Body of pancreas (tissue), 4 donors: ENCODE measurements at regions not wholly inside any gene's neighbourhood (a gene's known extent, or its start where the extent isn't known, plus 50 kb on each side); places are given as distances from the start of the nearest gene placed in this dataset.

ENCODE experiments used
- ATAC-seq: fragments of 150-250 bp; one replicate; pipeline ENCODE4 v1.9.1; 2016
- DNase-seq, 4 donors: peaks; one replicate each; pipeline ENCODE4 v3.0.0-alpha.2; 2019
- H3K27ac ChIP-seq, 4 donors: fragments of 200-600 bp; sonication (generic); 1 replicate in 3 of 4; 2 replicates in 1 of 4; pipeline versions ENCODE4 v1.5.1 to v1.6.1; 2016 to 2019; ENCODE audit warnings: mild to moderate bottlenecking in 1 of 4, mixed read lengths in 1 of 4, moderate library complexity in 1 of 4
- H3K27me3 ChIP-seq, 2 donors: fragments of 200-600 bp; sonication (generic); one replicate each; pipeline ENCODE4 v1.6.0; 2016; ENCODE audit warnings: mild to moderate bottlenecking in 1 of 2
- H3K36me3 ChIP-seq, 2 donors: fragments of 200-600 bp; sonication (generic); replicated peaks in 1 of 2; 2 replicates each; pipeline ENCODE4 v1.5.1; 2016; ENCODE audit warnings: low read depth in 2 of 2; ENCODE audit not compliant: insufficient read depth in 1 of 2
- H3K4me1 ChIP-seq: fragments of 200-600 bp; sonication (generic); one replicate; pipeline ENCODE4 v1.6.0; 2016
- H3K4me3 ChIP-seq, 2 donors: fragments of 200-600 bp; sonication (generic); 1 replicate in 1 of 2; 2 replicates in 1 of 2; pipeline ENCODE4 v1.5.1; 2016 to 2019
- H3K9me3 ChIP-seq, 3 donors: fragments of 200-600 bp; sonication (generic); 1 replicate in 2 of 3; 2 replicates in 1 of 3; pipeline ENCODE4 v1.5.1; 2016
- POLR2A ChIP-seq, 3 donors: fragments of 450-650 bp; IDR thresholded peaks; one replicate each; pipeline ENCODE4 v1.6.1; 2016; ENCODE audit warnings: antibody characterized with exemption in 3 of 3, mild to moderate bottlenecking in 2 of 3
- WGBS, 2 donors: methylation state at CpG; one replicate each; pipeline ENCODE4 v1.1.5; 2017; 5-methylcytosine and 5-hydroxymethylcytosine counted together
- intact Hi-C: fragments of 100-400 bp; cut with DNase I; formaldehyde crosslinking; loops from one replicate; pipeline ENCODE4 v1.15.1; 2023
- TF ChIP-seq, protein P1 (sequence below), 7 experiments: fragments of 450-650 bp in 4 of 7; fragments of 200-600 bp in 3 of 7; sonication (generic) in 3 of 7; IDR thresholded peaks; one replicate each; pipeline ENCODE4 v1.5.1; 2016 to 2019; ENCODE audit warnings: antibody characterized with exemption in 7 of 7

DNA sequence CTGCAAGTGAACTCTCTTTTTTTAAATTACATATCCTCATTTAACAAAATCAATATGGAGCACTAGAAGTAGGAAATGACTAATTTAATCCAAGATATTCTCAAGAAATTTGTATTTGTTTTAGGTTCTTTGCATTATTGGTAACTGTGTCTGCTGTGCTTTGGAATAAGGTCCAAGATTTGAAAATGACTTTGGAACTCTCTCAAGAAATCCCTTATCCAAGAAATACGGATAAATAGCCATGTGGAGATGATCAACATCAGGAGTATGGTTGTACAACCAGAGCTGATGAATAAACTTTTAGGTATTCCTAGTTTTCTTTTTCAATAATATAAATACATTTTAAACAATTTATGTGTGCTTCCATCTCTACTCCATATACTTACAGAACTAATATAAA, 279.9 kb upstream of the SEMA3C start:
- no peaks in the 10 kb centered on the region for H3K9me3 ChIP-seq
- DNase-seq = no peak
- H3K27me3 ChIP-seq = no peaks in the 10 kb centered on the region
- WGBS, 2 donors = 67 to 79% methylated on average over 1 of the region's 1 CpG
- no peaks in the 10 kb centered on the region for H3K4me1 ChIP-seq
- ATAC-seq = no peak
- intact Hi-C loops = no loop called here
- H3K4me3 ChIP-seq = no peak overlapping the region
- no peaks in the 10 kb centered on the region for H3K36me3 ChIP-seq
- no peak overlapping the region for H3K27ac ChIP-seq
- TF ChIP-seq POLR2A (IDR thresholded peaks at IDR 0.05) = no peak
- TF ChIP-seq, protein P1, sequence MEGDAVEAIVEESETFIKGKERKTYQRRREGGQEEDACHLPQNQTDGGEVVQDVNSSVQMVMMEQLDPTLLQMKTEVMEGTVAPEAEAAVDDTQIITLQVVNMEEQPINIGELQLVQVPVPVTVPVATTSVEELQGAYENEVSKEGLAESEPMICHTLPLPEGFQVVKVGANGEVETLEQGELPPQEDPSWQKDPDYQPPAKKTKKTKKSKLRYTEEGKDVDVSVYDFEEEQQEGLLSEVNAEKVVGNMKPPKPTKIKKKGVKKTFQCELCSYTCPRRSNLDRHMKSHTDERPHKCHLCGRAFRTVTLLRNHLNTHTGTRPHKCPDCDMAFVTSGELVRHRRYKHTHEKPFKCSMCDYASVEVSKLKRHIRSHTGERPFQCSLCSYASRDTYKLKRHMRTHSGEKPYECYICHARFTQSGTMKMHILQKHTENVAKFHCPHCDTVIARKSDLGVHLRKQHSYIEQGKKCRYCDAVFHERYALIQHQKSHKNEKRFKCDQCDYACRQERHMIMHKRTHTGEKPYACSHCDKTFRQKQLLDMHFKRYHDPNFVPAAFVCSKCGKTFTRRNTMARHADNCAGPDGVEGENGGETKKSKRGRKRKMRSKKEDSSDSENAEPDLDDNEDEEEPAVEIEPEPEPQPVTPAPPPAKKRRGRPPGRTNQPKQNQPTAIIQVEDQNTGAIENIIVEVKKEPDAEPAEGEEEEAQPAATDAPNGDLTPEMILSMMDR (IDR thresholded peaks at IDR 0.05) = no peak

- no peak overlapping the region for H3K27ac ChIP-seq
- no peak overlapping the region for H3K4me3 ChIP-seq
- no peak for ATAC-seq
- DNase-seq = no peak
- no peaks in the 10 kb centered on the region for H3K27me3 ChIP-seq
- no peaks in the 10 kb centered on the region for H3K4me1 ChIP-seq
- no peak for TF ChIP-seq POLR2A (IDR thresholded peaks at IDR 0.05)
- TF ChIP-seq, protein P1 (IDR thresholded peaks at IDR 0.05) = no peak
- H3K36me3 ChIP-seq = no peaks in the 10 kb centered on the region
- intact Hi-C loops = no loop called here
- no peaks in the 10 kb centered on the region for H3K9me3 ChIP-seq
- 80 to 86% methylated on average over 2 of the region's 2 CpGs for WGBS, 2 donors
Observed at GRCh38 chr7:81197266-81197665, 278.4 kb upstream of the SEMA3C start.

GRCh38 chr7:81195033-81195432, 276.2 kb upstream of the SEMA3C start:
- Histone ChIP-seq H3K27ac (no peak overlapping the region), H3K4me3 (no peak overlapping the region), H3K4me1 (peaks cover 12% of the 10 kb centered on the region), H3K9me3 (no peaks in the 10 kb centered on the region), H3K27me3 (no peaks in the 10 kb centered on the region), H3K36me3 (no peaks in the 10 kb centered on the region)
- intact Hi-C loops = no loop called here
- WGBS, 2 donors = 92 to 93% methylated on average over 1 of the region's 1 CpG
- DNase-seq (no peak), ATAC-seq (no peak)
- TF ChIP-seq, protein P1 (IDR thresholded peaks at IDR 0.05) = no peak
- TF ChIP-seq POLR2A (IDR thresholded peaks at IDR 0.05) = no peak

- Histone ChIP-seq H3K4me1 (peaks cover 12% of the 10 kb centered on the region), H3K27me3 (no peaks in the 10 kb centered on the region), H3K36me3 (no peaks in the 10 kb centered on the region), H3K27ac (no peak overlapping the region), H3K4me3 (no peak overlapping the region), H3K9me3 (no peaks in the 10 kb centered on the region)
- DNase-seq (peak in 2 of 4 donors; percentile 8 to 25), ATAC-seq (peak; percentile 62)
- intact Hi-C loops = no loop called here
- TF ChIP-seq, protein P1 (IDR thresholded peaks at IDR 0.05) = no peak
- no peak for TF ChIP-seq POLR2A (IDR thresholded peaks at IDR 0.05)
- WGBS, 2 donors = 11 to 15% methylated on average over 3 of the region's 3 CpGs
Observed at GRCh38 chr7:81190997-81191768, 272.3 kb upstream of the SEMA3C start.

DNA sequence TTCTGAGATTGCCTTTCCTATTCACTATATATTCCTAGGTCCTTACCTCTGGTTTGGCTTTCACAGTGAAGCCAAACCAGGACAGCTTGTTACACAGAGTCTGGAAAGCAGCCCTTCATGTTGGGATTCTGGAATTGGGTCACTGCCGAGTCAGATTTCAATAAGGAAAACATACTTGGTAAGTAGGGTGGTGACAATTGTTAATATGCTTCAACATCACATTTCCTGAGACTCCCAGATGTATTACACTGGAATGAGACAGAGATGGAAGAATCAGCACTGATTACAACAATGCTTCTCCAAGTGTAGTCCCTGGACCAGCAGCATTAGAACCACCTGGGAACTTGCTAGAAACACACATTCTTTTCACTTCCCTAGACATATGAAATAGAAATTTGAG, 268.9 kb upstream of the SEMA3C start:
- no peaks in the 10 kb centered on the region for H3K27me3 ChIP-seq
- no peak overlapping the region for H3K4me3 ChIP-seq
- 86 to 100% methylated on average over 1 of the region's 1 CpG for WGBS, 2 donors
- H3K4me1 ChIP-seq = peaks cover 12% of the 10 kb centered on the region
- DNase-seq (no peak), ATAC-seq (no peak)
- H3K9me3 ChIP-seq = no peaks in the 10 kb centered on the region
- no peaks in the 10 kb centered on the region for H3K36me3 ChIP-seq
- intact Hi-C loops = no loop called here
- no peak overlapping the region for H3K27ac ChIP-seq
- TF ChIP-seq, protein P1 (IDR thresholded peaks at IDR 0.05) = no peak
- TF ChIP-seq POLR2A (IDR thresholded peaks at IDR 0.05) = no peak
